GM18870 (cell line): ENCODE measurements at regions not wholly inside any gene's neighbourhood (a gene's known extent, or its start where the extent isn't known, plus 50 kb on each side); places are given as distances from the start of the nearest gene placed in this dataset.
"Not testable (repeated sequence)": the region's sequence is repeated elsewhere in the genome, so short reads cannot be mapped to it uniquely, and the experiment has no call there.

Experiments
- ATAC-seq: cut with Tn5 transposase; IDR thresholded peaks from one replicate; pipeline ENCODE4 v1.9.1; 2021; ENCODE audit warnings: moderate library complexity; ENCODE audit not compliant: unreplicated experiment

GRCh38 chr1:204777591-204777990 lies 92.1 kb upstream of the LRRN2 start:
- no peak for ATAC-seq

GRCh38 chr1:204780630-204781029 lies 90.0 kb upstream of the NFASC start:
- ATAC-seq, result no peak

- no peak for ATAC-seq
Measured at GRCh38 chr1:204782118-204782700, 88.5 kb upstream of the NFASC start.

- ATAC-seq, result not testable (repeated sequence)
Measured at GRCh38 chr1:204785023-204785422, 85.6 kb upstream of the NFASC start.

- no peak for ATAC-seq
Measured at GRCh38 chr1:204788470-204788869, 82.2 kb upstream of the NFASC start.

GRCh38 chr1:204791453-204792353 lies 79.0 kb upstream of the NFASC start:
- ATAC-seq, result no peak

- ATAC-seq, result no peak
Measured at GRCh38 chr1:204792354-204792692, 78.3 kb upstream of the NFASC start.

- ATAC-seq, result no peak
Measured at GRCh38 chr1:204793259-204793914, 77.3 kb upstream of the NFASC start.

GRCh38 chr1:204796886-204797285 lies 73.8 kb upstream of the NFASC start:
- ATAC-seq, result not testable (repeated sequence)

GRCh38 chr1:204797401-204797800 lies 73.3 kb upstream of the NFASC start:
- no peak for ATAC-seq

- no peak for ATAC-seq
Measured at GRCh38 chr1:204799630-204800029, 71.0 kb upstream of the NFASC start.

- ATAC-seq, result no peak
Measured at GRCh38 chr1:204801211-204801610, 69.5 kb upstream of the NFASC start.

GRCh38 chr1:204802401-204803175 lies 68.1 kb upstream of the NFASC start:
- ATAC-seq, result no peak

- ATAC-seq, result no peak
Measured at GRCh38 chr1:204803607-204804006, 67.1 kb upstream of the NFASC start.

GRCh38 chr1:204806943-204807687 lies 63.5 kb upstream of the NFASC start:
- ATAC-seq, result peak; percentile 61

GRCh38 chr1:204809488-204809887 lies 61.2 kb upstream of the NFASC start:
- no peak for ATAC-seq

- ATAC-seq, result no peak
Measured at GRCh38 chr1:204812842-204813241, 57.8 kb upstream of the NFASC start.

- no peak for ATAC-seq
Measured at GRCh38 chr1:204813522-204813921, 57.1 kb upstream of the NFASC start.

GRCh38 chr1:204814166-204814884 lies 56.3 kb upstream of the NFASC start:
- no peak for ATAC-seq

GRCh38 chr1:204817341-204817740 lies 53.3 kb upstream of the NFASC start:
- no peak for ATAC-seq
